Esophagus muscularis mucosa (tissue), 4 donors: ENCODE measurements at regions not wholly inside any gene's neighbourhood (a gene's known extent, or its start where the extent isn't known, plus 50 kb on each side); places are given as distances from the start of the nearest gene placed in this dataset.

ENCODE experiments used
- EP300 ChIP-seq: sonication (generic); formaldehyde crosslinking; IDR thresholded peaks from one replicate; pipeline ENCODE4 v1.6.1; 2017; ENCODE audit warnings: antibody characterized with exemption
- POLR2A ChIP-seq: fragments of 450-650 bp; IDR thresholded peaks from one replicate; pipeline ENCODE4 v1.6.1; 2017; ENCODE audit warnings: antibody characterized with exemption, moderate library complexity, mild to moderate bottlenecking, low read depth
- POLR2AphosphoS5 ChIP-seq, 2 donors: sonication (generic); formaldehyde crosslinking; IDR thresholded peaks; one replicate each; pipeline ENCODE4 v1.6.1; 2017; ENCODE audit warnings: antibody characterized with exemption in 2 of 2
- TF ChIP-seq, protein P1 (sequence below), 3 experiments: fragments of 200-600 bp in 2 of 3; fragments of 450-650 bp in 1 of 3; sonication (generic) in 2 of 3; IDR thresholded peaks; one replicate each; pipeline ENCODE4 v1.5.1; 2017 to 2019; ENCODE audit warnings: antibody characterized with exemption in 3 of 3, mild to moderate bottlenecking in 2 of 3, moderate library complexity in 1 of 3

DNA sequence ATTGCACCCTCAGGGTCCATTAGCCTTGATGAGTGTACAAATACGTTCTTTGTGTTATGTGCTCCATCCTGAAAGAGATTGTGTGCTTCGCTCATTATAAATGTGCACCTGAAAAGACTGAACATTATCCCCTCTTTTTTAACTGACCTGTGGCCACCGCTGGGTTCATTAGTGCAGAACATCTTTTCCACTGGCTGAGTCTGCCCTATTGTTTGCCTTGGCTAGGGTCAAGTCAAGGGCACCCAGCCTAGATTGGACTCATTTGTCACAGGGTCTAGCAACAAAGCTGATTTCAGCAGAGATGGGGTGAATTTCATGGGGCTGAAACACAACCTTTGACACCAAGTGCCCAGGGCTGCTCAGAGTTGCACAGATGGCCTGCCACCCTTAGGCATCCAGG lies 764.1 kb upstream of the ARRDC3 start:
- no peak for TF ChIP-seq POLR2A
- TF ChIP-seq, protein P1, sequence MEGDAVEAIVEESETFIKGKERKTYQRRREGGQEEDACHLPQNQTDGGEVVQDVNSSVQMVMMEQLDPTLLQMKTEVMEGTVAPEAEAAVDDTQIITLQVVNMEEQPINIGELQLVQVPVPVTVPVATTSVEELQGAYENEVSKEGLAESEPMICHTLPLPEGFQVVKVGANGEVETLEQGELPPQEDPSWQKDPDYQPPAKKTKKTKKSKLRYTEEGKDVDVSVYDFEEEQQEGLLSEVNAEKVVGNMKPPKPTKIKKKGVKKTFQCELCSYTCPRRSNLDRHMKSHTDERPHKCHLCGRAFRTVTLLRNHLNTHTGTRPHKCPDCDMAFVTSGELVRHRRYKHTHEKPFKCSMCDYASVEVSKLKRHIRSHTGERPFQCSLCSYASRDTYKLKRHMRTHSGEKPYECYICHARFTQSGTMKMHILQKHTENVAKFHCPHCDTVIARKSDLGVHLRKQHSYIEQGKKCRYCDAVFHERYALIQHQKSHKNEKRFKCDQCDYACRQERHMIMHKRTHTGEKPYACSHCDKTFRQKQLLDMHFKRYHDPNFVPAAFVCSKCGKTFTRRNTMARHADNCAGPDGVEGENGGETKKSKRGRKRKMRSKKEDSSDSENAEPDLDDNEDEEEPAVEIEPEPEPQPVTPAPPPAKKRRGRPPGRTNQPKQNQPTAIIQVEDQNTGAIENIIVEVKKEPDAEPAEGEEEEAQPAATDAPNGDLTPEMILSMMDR (IDR thresholded peaks at IDR 0.05): no peak
- no peak for TF ChIP-seq POLR2AphosphoS5 (IDR thresholded peaks at IDR 0.05)
- TF ChIP-seq EP300: no peak
